H1 (cell line): ENCODE measurements at regions not wholly inside any gene's neighbourhood (a gene's known extent, or its start where the extent isn't known, plus 50 kb on each side); places are given as distances from the start of the nearest gene placed in this dataset.

ENCODE experiments used
- CTCF ChIA-PET: fragments of 300-600 bp; sonication (Branson Sonifier 250); formaldehyde crosslinking; loops from one replicate; lab custom pipeline; 2021; ENCODE audit not compliant: partially characterized antibody; lab: Charles Lee
- POLR2A ChIA-PET: fragments of 300-600 bp; sonication (Branson Sonifier 250); formaldehyde crosslinking; loops from one replicate; lab custom pipeline; 2021; ENCODE audit warnings: inconsistent platforms; ENCODE audit not compliant: partially characterized antibody; lab: Charles Lee
- DNase-seq, 2 experiments: peaks; one replicate each; pipeline versions ENCODE4 v3.0.0 to v3.0.0-alpha.2; 2010 to 2022; ENCODE audit warnings: low spot score in 2 of 2, low read depth in 1 of 2, mixed read lengths in 1 of 2
- FAIRE-seq: peaks from 2 replicates; lab custom pipeline; 2011; peaks lifted over from hg19 to GRCh38; lab: Jason Lieb, UNC
- H2AFZ ChIP-seq: 2 replicates; pipeline ENCODE4 v1.8.1; 2012; ENCODE audit warnings: low read length, inconsistent platforms
- H2AK5ac ChIP-seq: 2 replicates; pipeline ENCODE4 v1.6.1; 2013; ENCODE audit warnings: low read depth, low read length
- H2BK120ac ChIP-seq: replicated peaks from 2 replicates; pipeline ENCODE3; 2013; ENCODE audit warnings: low read depth, low read length, inconsistent platforms
- H2BK12ac ChIP-seq: 2 replicates; pipeline ENCODE4 v1.6.1; 2013; ENCODE audit warnings: low read depth, low read length
- H2BK15ac ChIP-seq: 2 replicates; pipeline ENCODE4 v1.6.1; 2013; ENCODE audit warnings: low read length
- H2BK20ac ChIP-seq: 2 replicates; pipeline ENCODE4 v1.6.1; 2013; ENCODE audit warnings: low read length
- H2BK5ac ChIP-seq: 2 replicates; pipeline ENCODE4 v1.6.1; 2013; ENCODE audit warnings: low read depth, low read length
- H3K14ac ChIP-seq: 2 replicates; pipeline ENCODE4 v1.6.1; 2013; ENCODE audit warnings: inconsistent platforms; ENCODE audit not compliant: insufficient read length
- H3K18ac ChIP-seq: 2 replicates; pipeline ENCODE4 v1.6.1; 2013; ENCODE audit warnings: low read length; ENCODE audit errors: extremely low read depth
- H3K23ac ChIP-seq: 2 replicates; pipeline ENCODE4 v1.6.1; 2013; ENCODE audit warnings: inconsistent platforms; ENCODE audit not compliant: insufficient read length
- H3K23me2 ChIP-seq: 2 replicates; pipeline ENCODE4 v1.6.1; 2013; ENCODE audit warnings: low read depth, low read length
- H3K27ac ChIP-seq: 2 replicates; pipeline ENCODE4 v1.6.1; 2011; ENCODE audit warnings: low read depth, low read length, inconsistent platforms
- H3K27me3 ChIP-seq, 4 experiments: replicated peaks in 1 of 4; 1 replicate in 1 of 4; 2 replicates in 3 of 4; pipeline versions ENCODE4 v1.6.1 to v1.8.1; 2011 to 2013; ENCODE audit warnings: low read length in 3 of 4, mild to moderate bottlenecking in 3 of 4, inconsistent platforms in 2 of 4, mixed read lengths in 2 of 4, moderate library complexity in 1 of 4; ENCODE audit not compliant: control insufficient read depth in 3 of 4, insufficient read depth in 3 of 4; ENCODE audit errors: extremely low read depth in 1 of 4
- H3K36me3 ChIP-seq, 4 experiments: 2 replicates each; pipeline versions ENCODE4 v1.6.1 to v1.8.1; 2011 to 2013; ENCODE audit warnings: mild to moderate bottlenecking in 4 of 4, low read length in 3 of 4, moderate library complexity in 2 of 4, control low read depth in 1 of 4, inconsistent platforms in 1 of 4; ENCODE audit not compliant: insufficient read depth in 4 of 4, control insufficient read depth in 2 of 4
- H3K4ac ChIP-seq: replicated peaks from 2 replicates; pipeline ENCODE3; 2013; ENCODE audit warnings: low read length, low read depth, mixed read lengths, inconsistent platforms; ENCODE audit not compliant: insufficient read length
- H3K4me1 ChIP-seq, 4 experiments: replicated peaks in 1 of 4; 1 replicate in 1 of 4; 2 replicates in 3 of 4; pipeline versions ENCODE4 v1.6.1 to v1.8.1; 2011 to 2013; ENCODE audit warnings: low read length in 3 of 4, inconsistent platforms in 2 of 4, mixed read lengths in 1 of 4; ENCODE audit not compliant: insufficient read depth in 4 of 4, control insufficient read depth in 3 of 4
- H3K4me2 ChIP-seq, 2 experiments: 2 replicates each; pipeline versions ENCODE4 v1.6.1 to v1.8.1; 2011 to 2013; ENCODE audit warnings: low read depth in 2 of 2, low read length in 2 of 2, control low read depth in 1 of 2, inconsistent platforms in 1 of 2, mild to moderate bottlenecking in 1 of 2; ENCODE audit not compliant: insufficient read depth in 1 of 2
- H3K4me3 ChIP-seq, 4 experiments: fragments of 200-600, 300-600 bp in 1 of 4; sonication (generic), shearing (Covaris generic), sonication (Bioruptor Twin) in 1 of 4; 2 replicates each; pipeline versions ENCODE4 v1.5.1 to v1.8.1; 2011 to 2016; ENCODE audit warnings: low read length in 4 of 4, low read depth in 3 of 4, control low read depth in 2 of 4, inconsistent platforms in 2 of 4, mild to moderate bottlenecking in 2 of 4, mixed read lengths in 1 of 4, moderate library complexity in 1 of 4; ENCODE audit not compliant: insufficient read depth in 2 of 4; ENCODE audit errors: extremely low read depth in 1 of 4
- H3K56ac ChIP-seq: replicated peaks from 2 replicates; pipeline ENCODE3; 2013; ENCODE audit warnings: low read depth, mild to moderate bottlenecking, mixed read lengths, low read length, inconsistent platforms; ENCODE audit not compliant: insufficient read length
- H3K79me1 ChIP-seq: 2 replicates; pipeline ENCODE4 v1.6.1; 2013; ENCODE audit warnings: low read depth, low read length, control low read depth
- H3K79me2 ChIP-seq, 2 experiments: 2 replicates each; pipeline versions ENCODE4 v1.6.1 to v1.8.1; 2012 to 2013; ENCODE audit warnings: low read length in 2 of 2, mild to moderate bottlenecking in 2 of 2, inconsistent platforms in 1 of 2; ENCODE audit not compliant: insufficient read depth in 2 of 2, control insufficient read depth in 1 of 2
- H3K9ac ChIP-seq, 4 experiments: replicated peaks in 1 of 4; 1 replicate in 1 of 4; 2 replicates in 3 of 4; pipeline versions ENCODE4 v1.6.1 to v1.8.1; 2011 to 2013; ENCODE audit warnings: low read depth in 3 of 4, low read length in 3 of 4, control low read depth in 2 of 4, mild to moderate bottlenecking in 2 of 4, moderate library complexity in 2 of 4, inconsistent platforms in 1 of 4; ENCODE audit errors: extremely low read depth in 1 of 4
- H3K9me3 ChIP-seq, 2 experiments: 2 replicates each; pipeline versions ENCODE4 v1.6.1 to v1.8.1; 2012 to 2013; ENCODE audit warnings: mild to moderate bottlenecking in 2 of 2, moderate library complexity in 2 of 2, control low read depth in 1 of 2, inconsistent platforms in 1 of 2, low read depth in 1 of 2, low read length in 1 of 2, mixed read lengths in 1 of 2; ENCODE audit not compliant: insufficient read depth in 2 of 2
- H4K20me1 ChIP-seq, 2 experiments: replicated peaks in 1 of 2; 2 replicates each; pipeline versions ENCODE3 to v1.8.1; 2011 to 2013; ENCODE audit warnings: inconsistent platforms in 2 of 2, low read length in 2 of 2, mild to moderate bottlenecking in 1 of 2; ENCODE audit not compliant: insufficient read depth in 2 of 2, control insufficient read depth in 1 of 2
- H4K5ac ChIP-seq: 2 replicates; pipeline ENCODE4 v1.6.1; 2013; ENCODE audit warnings: low read length, low read depth, mixed read lengths, inconsistent platforms; ENCODE audit not compliant: insufficient read length
- H4K8ac ChIP-seq: 2 replicates; pipeline ENCODE4 v1.8.0; 2013; ENCODE audit warnings: mild to moderate bottlenecking, moderate library complexity, low read length, inconsistent platforms; ENCODE audit not compliant: insufficient read depth; ENCODE audit errors: extremely low read depth
- H4K91ac ChIP-seq: replicated peaks from 2 replicates; pipeline ENCODE3; 2013; ENCODE audit warnings: low read length, mixed read lengths, inconsistent platforms; ENCODE audit not compliant: insufficient read length
- CTCF ChIP-seq, 3 experiments: IDR thresholded peaks; 1 replicate in 2 of 3; 2 replicates in 1 of 3; pipeline versions ENCODE4 v1.5.1 to v1.6.1; 2011; ENCODE audit warnings: low read length in 3 of 3, mild to moderate bottlenecking in 3 of 3, inconsistent platforms in 2 of 3, low read depth in 1 of 3, moderate library complexity in 1 of 3; ENCODE audit not compliant: insufficient read depth in 1 of 3; ENCODE audit errors: control extremely low read depth in 1 of 3
- RAD21 ChIP-seq, 2 experiments: IDR thresholded peaks in 1 of 2; conservative IDR thresholded peaks in 1 of 2; 2 replicates each; pipeline ENCODE4 v1.6.1; 2011; ENCODE audit warnings: low read depth in 2 of 2, low read length in 2 of 2, improper control_type of control experiment in 1 of 2, inconsistent platforms in 1 of 2, mild to moderate bottlenecking in 1 of 2, moderate library complexity in 1 of 2
- USF2 ChIP-seq: IDR thresholded peaks from 2 replicates; pipeline ENCODE4 v1.6.1; 2011; ENCODE audit warnings: low read length, improper control_type of control experiment
- WGBS, 2 experiments: shearing (Covaris generic) in 1 of 2; methylation state at CpG; one replicate each; pipeline versions ENCODE4 v1.1.6 to v1.1.7; 2013 to 2015; ENCODE audit warnings: low lambda C conversion rate in 2 of 2, mixed read lengths in 2 of 2, inconsistent platforms in 1 of 2, low coverage in 1 of 2, missing lambda C conversion rate in 1 of 2; ENCODE audit not compliant: insufficient replicate concordance in 2 of 2, insufficient coverage in 1 of 2, insufficient read length in 1 of 2; ENCODE audit errors: extremely low coverage in 1 of 2, missing lambda C conversion rate in 1 of 2; 5-methylcytosine and 5-hydroxymethylcytosine counted together

DNA sequence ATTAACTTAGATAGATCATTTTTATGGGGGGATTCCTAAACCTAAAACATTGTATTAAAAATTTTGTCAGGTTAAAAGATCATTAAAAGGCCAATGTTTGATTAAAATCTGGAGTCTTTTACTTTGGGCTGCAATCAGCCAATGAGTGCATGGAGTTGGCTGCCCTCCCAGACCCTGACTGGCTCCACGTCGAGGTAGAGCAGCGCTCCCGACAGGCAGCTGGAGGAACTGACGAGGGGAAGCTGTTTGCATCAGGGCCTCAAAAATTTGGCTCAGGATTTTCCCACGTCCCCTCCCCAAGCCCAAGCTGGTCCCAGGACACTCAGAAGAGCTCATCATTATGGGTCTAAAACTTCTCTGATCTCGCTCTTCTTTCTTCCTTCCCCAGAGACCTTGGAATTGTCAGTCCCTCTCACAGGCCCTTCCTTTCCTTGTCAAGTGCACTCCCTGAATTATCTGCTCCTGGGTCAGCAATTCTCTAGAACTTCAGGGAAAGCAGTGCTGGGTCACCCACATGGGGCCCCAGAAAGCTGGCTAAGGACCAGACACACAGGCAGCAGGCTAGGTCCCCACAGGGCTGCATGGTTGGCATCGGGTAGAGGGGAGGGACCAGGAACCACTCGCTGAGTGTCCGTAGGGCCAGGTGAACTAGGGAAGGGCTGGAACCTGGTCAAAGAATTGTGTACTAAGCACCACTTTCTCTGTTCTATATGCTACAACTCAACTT, 119.6 kb upstream of the IGLL5 start:
- H3K9ac ChIP-seq: no peak overlapping the region
- no peak overlapping the region for H3K4me2 ChIP-seq
- no peak overlapping the region for H3K4me3 ChIP-seq
- 48% methylated on average over 10 of the region's 10 CpGs; no CpG with 5 or more reads in 1 of the 2 experiments for WGBS, 2 experiments
- no peak overlapping the region for H3K27ac ChIP-seq
- H2BK20ac ChIP-seq: no peak overlapping the region
- peaks cover 14 to 56% of the 10 kb centered on the region in 2 experiments; a peak in 3 of 4 replicates for H3K9me3 ChIP-seq
- H3K18ac ChIP-seq: no peak overlapping the region
- DNase-seq: no peak
- H2BK5ac ChIP-seq: no peak overlapping the region
- H3K27me3 ChIP-seq: peaks cover 11 to 58% (median 34%) of the 10 kb centered on the region in 4 experiments
- H3K36me3 ChIP-seq: no peaks in the 10 kb centered on the region
- no peaks in the 10 kb centered on the region for H4K20me1 ChIP-seq
- no peak overlapping the region for H3K14ac ChIP-seq
- no peaks in the 10 kb centered on the region for H3K79me2 ChIP-seq
- no peak overlapping the region for H3K23ac ChIP-seq
- no peaks in the 10 kb centered on the region for H3K4me1 ChIP-seq
- no peak overlapping the region for H2BK15ac ChIP-seq
- TF ChIP-seq USF2: no peak
- peak; percentile 61 to 64 (median 62) for TF ChIP-seq CTCF (IDR thresholded peaks at IDR 0.05; ENCODE audit: control extremely low read depth in 1 of 3, insufficient read depth in 1 of 3, low read depth in 1 of 3, low read length in 3 of 3)
- TF ChIP-seq RAD21 (IDR thresholded peaks at IDR 0.05 in 1 of 2, conservative IDR thresholded peaks at IDR 0.05 in 1 of 2; ENCODE audit: low read depth in 2 of 2, low read length in 2 of 2): peak; percentile 50 to 60
- ChIA-PET CTCF (interaction anchor here (0.6 to 0.9 kb wide), 2 partner anchors 9 to 182 kb away, joined by 3 read pairs; no protein-coding TSS in a partner anchor), POLR2A (no interaction called here)
- no peak overlapping the region for H2AFZ ChIP-seq
- H3K79me1 ChIP-seq: no peaks in the 10 kb centered on the region
- H3K56ac ChIP-seq: no peak overlapping the region
- H4K8ac ChIP-seq: no peak overlapping the region
- no peak overlapping the region for H3K4ac ChIP-seq
- H4K91ac ChIP-seq: no peak overlapping the region
- FAIRE-seq: no peak
- no peak overlapping the region for H2BK120ac ChIP-seq
- H2BK12ac ChIP-seq: no peak overlapping the region
- H4K5ac ChIP-seq: no peak overlapping the region
- H3K23me2 ChIP-seq: no peaks in the 10 kb centered on the region
- H2AK5ac ChIP-seq: no peak overlapping the region
